Fibroblast of mammary gland (primary cell): ENCODE measurements at regions not wholly inside any gene's neighbourhood (a gene's known extent, or its start where the extent isn't known, plus 50 kb on each side); places are given as distances from the start of the nearest gene placed in this dataset.

Experiments
- DNase-seq: peaks from one replicate; pipeline ENCODE4 v3.0.0-alpha.2; 2010; ENCODE audit warnings: low read depth
- H3K4me3 ChIP-seq: 2 replicates; pipeline ENCODE4 v1.5.1; 2011; ENCODE audit warnings: low read depth, mild to moderate bottlenecking, low read length, moderate library complexity; ENCODE audit not compliant: control insufficient read depth
- TF ChIP-seq, protein P1 (sequence below): conservative IDR thresholded peaks from 2 replicates; pipeline ENCODE4 v1.5.1; 2011; ENCODE audit warnings: low read depth, low read length, inconsistent platforms; ENCODE audit not compliant: control insufficient read depth, insufficient read depth

DNA sequence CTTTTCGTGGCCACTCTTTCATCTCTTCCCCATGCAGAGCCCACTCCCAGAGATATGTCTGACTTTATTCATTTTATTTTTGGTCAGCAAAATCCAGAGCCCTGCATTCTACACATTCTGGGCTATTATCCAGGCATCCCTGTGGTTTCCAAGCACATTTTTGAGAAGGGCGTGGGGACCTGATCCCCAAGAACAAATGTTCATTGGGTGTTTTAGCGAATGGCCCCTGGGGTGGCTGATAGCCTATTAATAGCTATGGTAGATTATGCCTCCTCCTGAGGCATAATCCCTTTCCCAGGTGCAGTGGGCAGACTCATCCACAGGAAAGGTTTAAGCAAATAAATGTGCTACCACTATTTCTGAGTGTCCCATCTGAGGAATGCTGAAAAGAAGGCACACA, 511.8 kb upstream of the USP24 start:
- DNase-seq = peak; percentile 59
- TF ChIP-seq, protein P1, sequence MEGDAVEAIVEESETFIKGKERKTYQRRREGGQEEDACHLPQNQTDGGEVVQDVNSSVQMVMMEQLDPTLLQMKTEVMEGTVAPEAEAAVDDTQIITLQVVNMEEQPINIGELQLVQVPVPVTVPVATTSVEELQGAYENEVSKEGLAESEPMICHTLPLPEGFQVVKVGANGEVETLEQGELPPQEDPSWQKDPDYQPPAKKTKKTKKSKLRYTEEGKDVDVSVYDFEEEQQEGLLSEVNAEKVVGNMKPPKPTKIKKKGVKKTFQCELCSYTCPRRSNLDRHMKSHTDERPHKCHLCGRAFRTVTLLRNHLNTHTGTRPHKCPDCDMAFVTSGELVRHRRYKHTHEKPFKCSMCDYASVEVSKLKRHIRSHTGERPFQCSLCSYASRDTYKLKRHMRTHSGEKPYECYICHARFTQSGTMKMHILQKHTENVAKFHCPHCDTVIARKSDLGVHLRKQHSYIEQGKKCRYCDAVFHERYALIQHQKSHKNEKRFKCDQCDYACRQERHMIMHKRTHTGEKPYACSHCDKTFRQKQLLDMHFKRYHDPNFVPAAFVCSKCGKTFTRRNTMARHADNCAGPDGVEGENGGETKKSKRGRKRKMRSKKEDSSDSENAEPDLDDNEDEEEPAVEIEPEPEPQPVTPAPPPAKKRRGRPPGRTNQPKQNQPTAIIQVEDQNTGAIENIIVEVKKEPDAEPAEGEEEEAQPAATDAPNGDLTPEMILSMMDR = no peak
- H3K4me3 ChIP-seq = no peak overlapping the region

DNA sequence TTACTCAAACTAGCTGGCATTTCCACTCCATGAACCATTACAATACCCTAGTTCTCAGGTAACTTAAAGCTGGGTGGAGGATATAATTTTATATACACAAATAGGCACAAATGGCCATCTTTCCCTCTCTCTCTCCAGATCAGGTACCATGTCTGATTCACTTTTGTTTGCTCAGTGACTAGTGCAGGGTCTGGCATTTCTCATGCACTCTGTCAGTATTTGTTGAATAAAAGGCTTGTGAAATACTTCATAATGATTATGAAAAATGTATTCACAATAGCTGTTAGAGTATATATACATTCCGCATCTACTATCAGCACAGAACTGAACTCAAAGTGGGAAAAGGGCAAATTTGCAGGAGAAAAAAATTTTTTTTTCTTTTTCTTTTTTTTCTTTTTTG, 510.2 kb upstream of the USP24 start:
- TF ChIP-seq, protein P1 = no peak
- no peak overlapping the region for H3K4me3 ChIP-seq
- DNase-seq = peak; percentile 62

DNA sequence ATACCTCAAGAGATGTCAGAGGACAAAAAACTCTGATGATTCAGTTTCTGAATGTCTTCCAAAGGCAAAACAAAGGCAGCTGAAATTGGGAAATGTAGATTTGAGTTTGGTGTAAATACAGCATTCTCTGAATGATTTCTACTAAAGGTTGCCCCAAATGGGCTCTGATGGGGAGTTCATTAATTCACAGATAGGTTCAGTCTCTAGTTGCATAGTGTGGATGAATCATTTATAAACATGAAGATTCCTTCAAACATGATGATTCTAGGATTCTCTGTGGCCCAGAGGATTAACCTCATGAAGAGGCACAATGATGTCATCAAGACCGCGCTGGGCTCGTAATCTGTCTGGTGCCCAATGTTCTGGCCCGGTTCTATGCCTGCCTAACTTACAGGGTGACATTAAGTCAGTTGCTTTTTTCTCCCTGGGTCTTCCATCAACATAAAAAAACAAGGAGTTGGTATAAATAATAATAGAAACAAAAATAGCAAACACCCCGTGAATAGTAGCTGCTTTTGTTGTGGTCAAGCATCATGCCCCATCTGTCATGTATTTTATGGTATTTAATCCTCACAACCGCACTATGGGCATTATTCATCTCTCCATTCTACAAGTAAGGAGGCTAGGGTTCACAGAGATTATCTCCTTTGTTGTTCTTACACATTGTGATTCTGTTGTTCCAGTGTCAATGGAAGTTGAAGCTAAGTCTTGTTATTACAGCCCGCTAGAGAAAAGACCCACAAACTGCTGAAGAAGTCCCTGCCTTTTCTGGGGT, 509.6 kb upstream of the USP24 start:
- TF ChIP-seq, protein P1 = no peak
- DNase-seq = peak; percentile 94
- no peak overlapping the region for H3K4me3 ChIP-seq

DNA sequence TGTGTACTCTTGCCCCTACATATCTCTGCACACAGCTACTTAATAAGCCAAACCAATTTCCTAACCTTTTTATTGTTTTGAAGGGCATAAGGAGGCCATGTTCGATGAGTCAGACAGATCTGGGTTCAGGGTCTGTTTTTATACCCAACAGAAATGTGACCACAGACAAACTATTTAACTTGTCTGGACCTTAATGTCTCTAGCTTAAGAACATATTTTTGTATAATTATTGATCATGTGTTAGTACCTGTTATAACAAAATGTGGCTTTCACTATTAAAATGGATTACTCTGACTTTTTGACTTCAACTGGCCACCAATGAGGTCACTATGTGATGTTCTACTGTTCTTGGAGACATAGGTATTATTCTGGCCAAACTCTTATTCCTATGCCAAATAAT, 507.8 kb upstream of the USP24 start:
- TF ChIP-seq, protein P1 = no peak
- H3K4me3 ChIP-seq = no peak overlapping the region
- DNase-seq = no peak

DNA sequence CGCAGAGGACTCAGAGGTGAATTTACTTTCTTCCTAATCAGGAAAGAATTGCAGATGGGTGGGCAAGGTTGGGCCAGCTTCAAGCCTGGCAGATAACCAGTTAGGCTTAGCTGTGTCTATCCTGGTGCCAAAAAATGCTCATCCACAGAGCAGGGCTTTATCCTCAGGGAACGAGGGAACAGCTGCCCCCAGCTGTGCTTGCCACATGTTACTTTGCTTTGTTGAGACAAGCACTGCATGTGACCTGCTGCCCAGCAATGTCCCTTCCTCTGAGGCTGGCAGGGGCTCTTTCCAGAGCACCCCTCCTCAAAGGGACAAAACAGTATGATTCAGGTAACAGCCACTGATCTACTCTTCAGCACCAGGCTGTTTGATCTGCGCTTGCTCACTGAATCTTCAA, 505.1 kb upstream of the USP24 start:
- TF ChIP-seq, protein P1 = no peak
- peak; percentile 68 for DNase-seq
- no peak overlapping the region for H3K4me3 ChIP-seq

DNA sequence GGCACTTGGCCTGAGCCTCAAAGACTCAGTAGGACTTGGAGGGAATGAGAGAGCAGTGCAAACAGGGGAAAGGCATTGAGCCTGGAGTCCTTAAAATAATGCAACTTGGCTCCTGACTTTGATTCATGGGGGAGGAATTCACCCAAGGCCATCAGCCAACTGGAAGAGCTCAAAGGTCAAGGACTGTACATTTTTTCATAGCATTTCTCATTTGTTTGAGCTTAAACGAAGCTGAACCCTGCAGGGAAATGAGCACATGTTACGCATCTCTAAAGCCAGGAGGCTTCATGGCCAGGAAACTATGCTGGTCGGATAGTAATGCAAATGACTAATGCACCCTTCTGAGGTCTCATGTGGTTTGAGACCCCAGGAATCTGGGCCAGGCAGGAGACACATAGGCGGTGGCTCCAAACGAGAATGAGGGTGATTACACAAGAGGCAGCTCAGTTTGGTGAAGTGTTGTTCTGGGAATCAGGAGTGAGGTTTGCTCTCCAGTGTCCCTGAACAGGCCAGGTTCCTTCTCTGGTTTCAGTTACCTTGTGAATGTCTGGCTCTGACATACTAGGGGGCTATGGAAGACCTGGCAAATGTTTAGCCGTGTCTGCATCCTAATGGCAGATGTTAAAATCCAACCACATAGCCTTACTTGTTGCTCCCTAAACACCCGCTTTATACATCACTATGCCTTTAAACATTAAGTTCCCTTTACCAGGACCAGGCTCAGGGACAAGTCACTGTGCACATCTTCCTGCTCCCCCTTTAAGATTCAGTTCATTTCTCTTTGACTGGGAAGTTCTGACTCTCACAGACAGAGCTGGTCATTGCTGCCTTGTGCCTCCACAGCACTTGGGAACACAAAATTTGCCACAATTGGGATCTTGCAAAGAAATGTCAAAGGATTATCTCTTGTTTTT, 503.9 kb upstream of the USP24 start:
- peak; percentile 100 for DNase-seq
- no peak overlapping the region for H3K4me3 ChIP-seq
- TF ChIP-seq, protein P1 = peak; percentile 16
